Smooth muscle cell (in vitro differentiated cells): ENCODE measurements at regions not wholly inside any gene's neighbourhood (a gene's known extent, or its start where the extent isn't known, plus 50 kb on each side); places are given as distances from the start of the nearest gene placed in this dataset.

Experiments
- DNase-seq: peaks from one replicate; lab custom pipeline; 2025; ENCODE audit not compliant: unreplicated experiment; lab: John Stamatoyannopoulos, UW
- H2AFZ ChIP-seq: fragments of 200-600 bp; sonication (generic); 2 replicates; pipeline ENCODE4 v1.6.0; 2016; ENCODE audit warnings: antibody characterized with exemption, low read depth, mild to moderate bottlenecking
- H3F3A ChIP-seq: fragments of 200-600 bp; sonication (generic); 2 replicates; pipeline ENCODE4 v1.6.0; 2017; ENCODE audit warnings: antibody characterized with exemption, low read depth
- H3K27ac ChIP-seq: fragments of 200-600 bp; sonication (generic); 2 replicates; pipeline ENCODE4 v1.5.1; 2016; ENCODE audit warnings: low read depth, mild to moderate bottlenecking
- H3K27me3 ChIP-seq: fragments of 200-600 bp; sonication (generic); 2 replicates; pipeline ENCODE4 v1.6.1; 2016; ENCODE audit warnings: low read depth, mild to moderate bottlenecking
- H3K36me3 ChIP-seq: fragments of 200-600 bp; sonication (generic); 2 replicates; pipeline ENCODE4 v1.5.1; 2016; ENCODE audit warnings: low read depth
- H3K4me1 ChIP-seq: fragments of 200-600 bp; sonication (generic); 2 replicates; pipeline ENCODE4 v1.5.1; 2016; ENCODE audit warnings: low read depth
- H3K4me2 ChIP-seq: fragments of 200-600 bp; sonication (generic); 2 replicates; pipeline ENCODE4 v1.6.0; 2016; ENCODE audit warnings: mild to moderate bottlenecking
- H3K4me3 ChIP-seq: fragments of 200-600 bp; sonication (generic); 2 replicates; pipeline ENCODE4 v1.5.1; 2016; ENCODE audit warnings: mild to moderate bottlenecking
- H3K79me2 ChIP-seq: fragments of 200-600 bp; sonication (generic); 2 replicates; pipeline ENCODE4 v1.6.0; 2016; ENCODE audit warnings: low read depth, mild to moderate bottlenecking
- H3K9ac ChIP-seq: fragments of 200-600 bp; sonication (generic); 2 replicates; pipeline ENCODE4 v1.6.0; 2016; ENCODE audit warnings: low read depth
- H3K9me3 ChIP-seq: fragments of 200-600 bp; sonication (generic); replicated peaks from 2 replicates; pipeline ENCODE4 v1.5.1; 2016; ENCODE audit warnings: low read depth
- H4K20me1 ChIP-seq: fragments of 200-600 bp; sonication (generic); 2 replicates; pipeline ENCODE4 v1.6.0; 2016; ENCODE audit warnings: low read depth
- WGBS: methylation state at CpG from one replicate; pipeline ENCODE4 v1.1.7; 2016; ENCODE audit warnings: low lambda C conversion rate; 5-methylcytosine and 5-hydroxymethylcytosine counted together
- TF ChIP-seq, protein P1 (sequence below): fragments of 200-600 bp; sonication (generic); IDR thresholded peaks from 2 replicates; pipeline ENCODE4 v1.5.1; 2017; ENCODE audit warnings: borderline replicate concordance, mild to moderate bottlenecking, antibody characterized with exemption; ENCODE audit not compliant: insufficient read depth, poor library complexity, severe bottlenecking

DNA sequence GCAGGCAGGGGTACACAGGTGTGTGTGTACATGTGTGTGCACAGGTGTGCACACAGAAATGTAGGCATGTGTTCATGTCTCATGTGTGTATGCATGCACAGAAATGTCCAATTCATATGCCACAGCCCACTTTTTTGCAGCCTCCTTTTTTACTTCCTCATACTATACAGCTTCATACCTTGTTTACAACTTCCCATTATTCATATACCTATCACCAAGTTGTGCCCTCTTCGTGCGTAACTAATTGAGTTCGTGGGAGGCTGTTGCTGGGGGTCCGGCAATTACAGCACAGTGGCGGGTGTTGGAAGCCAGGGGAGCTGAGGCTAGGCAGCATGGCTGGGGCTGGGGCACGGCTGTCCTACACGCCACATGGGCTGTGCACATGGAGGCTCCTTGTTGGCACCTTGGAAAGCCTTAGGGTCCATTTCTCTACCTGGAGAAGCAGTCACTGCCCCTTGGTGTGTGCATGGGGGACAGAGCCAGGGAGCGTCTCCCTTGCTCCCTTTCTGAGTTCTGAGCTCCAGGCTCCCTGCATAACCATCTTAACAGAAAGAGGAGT lies 266.7 kb downstream of the ENGASE start:
- H3K9me3 ChIP-seq, result no peaks in the 10 kb centered on the region
- TF ChIP-seq, protein P1, sequence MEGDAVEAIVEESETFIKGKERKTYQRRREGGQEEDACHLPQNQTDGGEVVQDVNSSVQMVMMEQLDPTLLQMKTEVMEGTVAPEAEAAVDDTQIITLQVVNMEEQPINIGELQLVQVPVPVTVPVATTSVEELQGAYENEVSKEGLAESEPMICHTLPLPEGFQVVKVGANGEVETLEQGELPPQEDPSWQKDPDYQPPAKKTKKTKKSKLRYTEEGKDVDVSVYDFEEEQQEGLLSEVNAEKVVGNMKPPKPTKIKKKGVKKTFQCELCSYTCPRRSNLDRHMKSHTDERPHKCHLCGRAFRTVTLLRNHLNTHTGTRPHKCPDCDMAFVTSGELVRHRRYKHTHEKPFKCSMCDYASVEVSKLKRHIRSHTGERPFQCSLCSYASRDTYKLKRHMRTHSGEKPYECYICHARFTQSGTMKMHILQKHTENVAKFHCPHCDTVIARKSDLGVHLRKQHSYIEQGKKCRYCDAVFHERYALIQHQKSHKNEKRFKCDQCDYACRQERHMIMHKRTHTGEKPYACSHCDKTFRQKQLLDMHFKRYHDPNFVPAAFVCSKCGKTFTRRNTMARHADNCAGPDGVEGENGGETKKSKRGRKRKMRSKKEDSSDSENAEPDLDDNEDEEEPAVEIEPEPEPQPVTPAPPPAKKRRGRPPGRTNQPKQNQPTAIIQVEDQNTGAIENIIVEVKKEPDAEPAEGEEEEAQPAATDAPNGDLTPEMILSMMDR, result no peak
- peaks cover 4% of the 10 kb centered on the region for H3K27me3 ChIP-seq
- no peak overlapping the region for H3K9ac ChIP-seq
- H3K4me3 ChIP-seq, result no peak overlapping the region
- no peak overlapping the region for H3K27ac ChIP-seq
- H3K4me2 ChIP-seq, result no peak overlapping the region
- no peaks in the 10 kb centered on the region for H3K4me1 ChIP-seq
- H3K79me2 ChIP-seq, result no peaks in the 10 kb centered on the region
- DNase-seq, result no peak
- no peak overlapping the region for H2AFZ ChIP-seq
- H4K20me1 ChIP-seq, result no peaks in the 10 kb centered on the region
- 89% methylated on average over 8 of the region's 8 CpGs for WGBS
- no peaks in the 10 kb centered on the region for H3F3A ChIP-seq
- H3K36me3 ChIP-seq, result no peaks in the 10 kb centered on the region

DNA sequence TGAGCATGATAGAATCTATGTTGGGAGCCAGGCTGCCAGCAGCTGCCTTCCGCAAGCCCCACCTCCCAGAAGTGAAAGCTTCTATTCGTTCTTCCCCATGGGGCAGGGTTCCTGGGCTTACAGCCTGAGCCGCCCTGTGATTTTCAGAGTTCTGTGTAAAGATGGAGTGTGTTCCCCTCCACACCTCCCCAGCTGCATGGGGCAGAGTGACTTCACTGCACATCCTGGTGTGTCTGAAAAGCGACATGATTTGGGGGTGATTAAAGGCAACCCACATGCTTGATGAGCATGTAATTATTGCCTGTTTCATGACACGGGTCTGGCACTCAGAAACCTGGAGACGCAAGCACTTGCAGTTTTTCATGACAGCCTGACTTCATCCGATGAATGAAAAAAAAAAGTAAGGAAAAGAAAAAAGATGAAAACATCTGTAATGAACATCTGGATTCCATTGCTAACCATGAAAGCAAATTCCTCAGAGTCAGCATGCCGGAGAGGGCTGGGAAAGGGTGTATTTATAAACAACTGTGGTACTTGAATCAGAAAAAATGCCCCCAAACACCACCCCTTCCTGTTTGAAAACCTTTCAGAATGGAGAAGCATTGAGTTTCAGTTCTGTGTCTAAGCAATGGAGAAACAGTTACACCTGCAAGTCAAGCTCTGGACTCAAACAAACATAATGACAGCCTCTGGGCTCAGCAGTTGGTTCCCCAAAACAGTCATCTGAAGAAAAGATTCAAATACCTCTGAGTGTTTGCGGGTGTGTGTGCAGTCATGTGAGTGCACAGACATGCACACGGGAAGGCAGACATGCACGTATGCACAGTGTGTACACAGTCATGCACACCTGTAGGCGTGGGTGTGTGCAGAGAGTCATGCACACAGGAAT lies 266.0 kb downstream of the ENGASE start:
- no peaks in the 10 kb centered on the region for H3K36me3 ChIP-seq
- peaks cover 4% of the 10 kb centered on the region for H3K27me3 ChIP-seq
- no peak overlapping the region for H3K9ac ChIP-seq
- H3K4me2 ChIP-seq, result no peak overlapping the region
- H3K27ac ChIP-seq, result no peak overlapping the region
- H2AFZ ChIP-seq, result no peak overlapping the region
- H3F3A ChIP-seq, result no peaks in the 10 kb centered on the region
- H3K4me3 ChIP-seq, result no peak overlapping the region
- no peak for DNase-seq
- H3K4me1 ChIP-seq, result no peaks in the 10 kb centered on the region
- 87% methylated on average over 12 of the region's 12 CpGs for WGBS
- TF ChIP-seq, protein P1, result no peak
- H3K9me3 ChIP-seq, result no peaks in the 10 kb centered on the region
- H3K79me2 ChIP-seq, result no peaks in the 10 kb centered on the region
- no peaks in the 10 kb centered on the region for H4K20me1 ChIP-seq

DNA sequence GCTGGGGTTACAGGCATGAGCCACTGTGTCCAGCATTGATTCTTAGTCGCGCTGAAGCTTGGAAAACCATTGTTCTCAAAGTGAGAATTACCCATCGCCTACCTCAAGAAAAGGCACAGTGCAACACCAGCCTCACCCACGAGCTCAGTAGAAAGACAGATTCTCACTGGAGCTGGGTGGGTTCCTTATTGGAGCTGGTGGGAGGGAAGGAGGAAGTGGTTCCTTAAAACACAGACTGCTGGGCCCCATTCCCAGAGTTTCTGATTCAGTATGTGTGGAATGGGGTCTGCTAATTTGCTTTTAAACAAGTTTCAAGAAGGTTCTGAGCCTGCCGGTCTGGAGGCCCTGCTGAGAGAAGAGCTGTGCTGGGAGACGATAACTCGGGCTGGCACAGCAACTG lies 264.7 kb downstream of the ENGASE start:
- no peaks in the 10 kb centered on the region for H4K20me1 ChIP-seq
- no peak for DNase-seq
- no peak overlapping the region for H3K4me2 ChIP-seq
- H3K9ac ChIP-seq, result no peak overlapping the region
- H3K9me3 ChIP-seq, result no peaks in the 10 kb centered on the region
- no peaks in the 10 kb centered on the region for H3K36me3 ChIP-seq
- H3F3A ChIP-seq, result no peaks in the 10 kb centered on the region
- TF ChIP-seq, protein P1, result no peak
- no peak overlapping the region for H3K27ac ChIP-seq
- peaks cover 4% of the 10 kb centered on the region for H3K27me3 ChIP-seq
- H3K4me1 ChIP-seq, result no peaks in the 10 kb centered on the region
- no peak overlapping the region for H2AFZ ChIP-seq
- no peaks in the 10 kb centered on the region for H3K79me2 ChIP-seq
- 81% methylated on average over 7 of the region's 7 CpGs for WGBS
- H3K4me3 ChIP-seq, result no peak overlapping the region

DNA sequence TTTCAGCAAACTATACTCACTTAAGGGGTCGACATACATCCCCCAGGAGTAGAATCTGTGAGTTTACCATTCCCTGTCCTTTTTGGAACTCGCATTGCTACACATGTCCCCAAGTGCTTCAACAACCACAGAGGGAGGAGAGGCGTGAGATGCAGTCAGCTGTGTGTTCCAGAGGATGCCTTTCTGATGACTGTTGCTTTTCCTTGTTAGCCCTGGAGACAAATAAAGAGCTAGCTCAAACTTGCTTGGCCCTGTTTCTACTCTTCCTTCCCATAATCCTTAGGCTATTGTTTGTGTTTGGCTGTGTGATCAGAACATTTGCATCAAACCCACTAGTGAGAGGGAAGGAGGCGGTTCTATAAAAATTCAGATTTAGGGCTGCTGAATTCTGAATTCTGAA lies 264.0 kb downstream of the ENGASE start:
- H3K9ac ChIP-seq, result no peak overlapping the region
- no peaks in the 10 kb centered on the region for H3K9me3 ChIP-seq
- H3K4me2 ChIP-seq, result no peak overlapping the region
- H3K27me3 ChIP-seq, result peaks cover 4% of the 10 kb centered on the region
- no peak overlapping the region for H3K27ac ChIP-seq
- no peaks in the 10 kb centered on the region for H3F3A ChIP-seq
- TF ChIP-seq, protein P1, result no peak
- H4K20me1 ChIP-seq, result no peaks in the 10 kb centered on the region
- no peaks in the 10 kb centered on the region for H3K36me3 ChIP-seq
- H3K4me3 ChIP-seq, result no peak overlapping the region
- no peaks in the 10 kb centered on the region for H3K4me1 ChIP-seq
- no peaks in the 10 kb centered on the region for H3K79me2 ChIP-seq
- no peak for DNase-seq
- 53% methylated on average over 4 of the region's 4 CpGs for WGBS
- H2AFZ ChIP-seq, result no peak overlapping the region
